SW 1271 (cell line): ENCODE measurements at regions not wholly inside any gene's neighbourhood (a gene's known extent, or its start where the extent isn't known, plus 50 kb on each side); places are given as distances from the start of the nearest gene placed in this dataset.
"Not testable (repeated sequence)": the region's sequence is repeated elsewhere in the genome, so short reads cannot be mapped to it uniquely, and the experiment has no call there.

Experiments
- DNase-seq, 2 experiments: peaks; one replicate each; lab custom pipeline; 2025; lab: John Stamatoyannopoulos, UW

DNA sequence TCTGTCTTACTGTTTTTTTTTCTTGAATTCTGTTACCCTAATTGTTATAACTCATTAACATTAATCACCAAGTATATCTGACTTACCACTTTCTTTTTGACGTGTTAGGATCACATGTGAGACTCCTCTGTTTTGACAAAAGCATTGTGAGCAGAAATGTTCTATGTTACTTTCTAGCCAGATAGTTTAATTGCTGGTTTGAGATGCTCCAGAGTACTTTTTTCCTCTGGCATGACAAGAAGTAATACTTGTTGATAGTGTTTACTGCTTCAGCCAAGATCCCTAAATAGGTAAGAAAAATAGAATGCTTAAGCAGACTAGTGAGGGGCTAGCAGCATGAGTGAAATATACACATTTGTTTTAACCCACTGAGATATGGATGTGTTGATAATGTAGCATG, 303.9 kb upstream of the PABPC4L start:
- no peak for DNase-seq

DNA sequence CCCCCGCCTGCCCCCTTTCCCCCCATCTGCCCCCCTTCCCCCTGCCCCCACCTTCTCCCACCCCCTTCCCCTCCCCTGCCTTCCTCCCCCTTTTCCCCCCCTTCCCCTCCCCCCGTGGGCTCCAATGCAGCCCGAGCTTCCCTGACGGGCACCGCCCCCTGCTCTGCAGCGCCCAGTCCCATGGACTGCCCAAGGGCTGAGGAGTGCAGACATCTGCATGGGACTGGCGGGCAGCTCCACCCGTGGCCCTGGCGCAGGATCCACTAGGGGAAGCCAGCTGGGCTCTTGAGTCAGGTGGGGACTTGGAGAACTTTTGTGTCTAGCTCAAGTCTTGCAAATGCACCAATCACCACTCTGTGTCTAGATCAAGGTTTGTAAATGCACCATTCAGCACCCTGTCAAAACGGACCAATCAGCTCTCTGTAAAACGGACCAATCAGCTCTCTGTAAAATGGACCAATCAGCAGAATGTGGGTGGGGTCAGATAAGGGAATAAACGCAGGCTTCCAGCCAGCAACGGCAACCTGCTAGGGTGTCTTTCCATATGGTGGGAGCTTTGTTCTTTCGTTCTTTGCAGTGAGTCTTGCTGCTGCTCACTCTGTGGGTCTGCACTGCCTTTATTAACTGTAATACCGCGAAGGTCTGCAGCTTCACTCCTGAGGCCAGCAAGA, 300.5 kb upstream of the PABPC4L start:
- no peak for DNase-seq

DNA sequence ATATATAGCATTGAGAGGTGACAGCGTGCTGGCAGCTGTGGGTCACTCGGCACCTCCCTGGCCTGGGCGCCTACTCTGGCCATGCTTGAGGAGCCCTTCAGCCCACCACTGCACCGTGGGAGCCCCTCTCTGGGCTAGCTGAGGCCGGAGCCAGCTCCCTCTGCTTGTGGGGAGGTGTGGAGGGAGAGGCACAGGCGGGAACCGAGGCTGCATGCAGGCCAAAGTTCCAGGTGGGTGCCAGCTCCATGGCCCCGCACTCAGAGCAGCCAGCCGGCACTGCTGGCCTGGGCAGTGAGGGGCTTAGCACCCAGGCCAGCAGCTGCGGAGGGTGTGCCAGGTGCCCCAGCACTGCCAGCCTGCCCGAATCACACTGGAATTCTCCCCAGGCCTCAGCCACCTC, 299.9 kb upstream of the PABPC4L start:
- DNase-seq, result not testable (repeated sequence)

GRCh38 chr4:134499074-134499473, 297.5 kb upstream of the PABPC4L start:
- DNase-seq, result no peak

- DNase-seq, result no peak
These were observed 289.3 kb upstream of the PABPC4L start for GRCh38 chr4:134490863-134491262.

GRCh38 chr4:134483514-134483913, 281.9 kb upstream of the PABPC4L start:
- not testable (repeated sequence) for DNase-seq

DNA sequence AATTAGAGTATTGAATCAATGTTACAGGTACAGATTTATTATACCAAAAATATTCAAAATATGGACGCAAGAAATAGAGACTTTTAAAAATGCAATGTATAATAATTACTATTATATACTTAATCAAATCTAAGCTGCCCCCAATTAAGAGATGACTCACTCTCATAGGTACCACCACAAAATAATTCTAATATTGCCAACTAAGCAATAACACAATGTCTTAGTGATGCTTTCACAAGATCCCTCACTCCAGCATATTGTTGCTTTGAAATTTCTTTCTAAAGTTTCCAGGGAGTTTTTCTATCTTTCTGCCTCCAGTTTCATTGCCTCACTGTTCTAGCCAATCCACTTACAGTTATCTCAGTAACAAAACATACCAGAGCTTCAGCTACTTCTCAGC, 270.0 kb upstream of the PABPC4L start:
- no peak for DNase-seq

DNA sequence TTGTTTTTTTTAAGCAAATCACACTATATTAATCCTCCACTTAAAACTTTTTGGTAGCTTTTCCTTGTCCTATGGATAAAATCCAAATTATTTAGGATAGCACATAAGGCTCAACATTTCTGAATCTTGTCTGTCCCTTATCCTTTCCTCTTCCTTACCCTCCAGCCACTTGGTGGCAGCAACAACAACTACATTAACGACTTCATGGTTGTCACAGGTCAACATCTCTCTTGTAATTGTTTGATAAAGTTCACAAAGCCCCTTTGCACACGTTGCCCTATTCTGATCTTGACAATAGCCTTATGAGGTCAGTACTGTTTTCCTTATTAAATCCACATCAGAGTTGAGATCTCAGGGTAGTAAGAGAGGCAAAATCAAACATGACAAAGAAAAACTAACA, 269.0 kb upstream of the PABPC4L start:
- DNase-seq, result peak in 1 of 2 experiments; percentile 1

- no peak for DNase-seq
These were observed 263.8 kb upstream of the PABPC4L start for GRCh38 chr4:134465417-134465816.

GRCh38 chr4:134463771-134464170, 262.2 kb upstream of the PABPC4L start:
- no peak for DNase-seq

DNA sequence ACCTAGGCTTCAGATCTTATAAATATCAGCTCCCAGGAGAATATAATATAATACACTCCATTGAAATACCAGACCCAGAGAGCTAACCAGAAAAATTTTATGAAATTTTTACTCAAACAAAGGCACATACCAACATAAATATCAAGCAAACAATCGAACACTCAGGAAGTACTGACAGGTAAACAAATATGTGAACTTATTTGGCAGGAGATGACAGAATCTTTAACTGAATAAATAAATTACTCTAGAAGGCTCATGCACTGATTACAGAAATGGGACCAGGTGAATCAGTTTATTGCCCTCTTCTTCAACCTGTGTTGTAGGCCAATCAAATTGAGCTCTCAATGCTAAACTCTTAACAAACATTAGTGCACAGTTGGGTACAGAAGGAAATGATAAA, 225.2 kb upstream of the PABPC4L start:
- DNase-seq, result no peak

GRCh38 chr4:134425756-134426155, 224.2 kb upstream of the PABPC4L start:
- no peak for DNase-seq

DNA sequence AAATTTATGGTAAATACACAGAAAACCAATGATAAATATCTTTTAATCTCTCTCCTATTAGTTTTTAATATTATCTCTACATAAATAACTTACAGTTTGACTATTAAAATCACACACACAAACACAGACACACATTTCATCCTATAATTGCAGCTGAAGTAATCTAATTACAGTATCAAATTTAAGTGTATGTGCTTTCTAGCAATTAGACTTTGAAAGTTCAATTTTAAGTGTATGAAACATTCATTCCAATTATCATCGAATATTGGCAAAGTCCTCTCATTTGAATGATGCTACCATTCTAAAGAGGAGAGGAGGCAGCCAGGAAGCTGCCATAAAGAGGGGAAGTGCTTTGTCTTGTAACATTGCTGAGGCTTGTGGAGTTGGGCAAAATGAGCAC, 221.2 kb upstream of the PABPC4L start:
- no peak for DNase-seq

GRCh38 chr4:134421734-134422133, 220.1 kb upstream of the PABPC4L start:
- no peak for DNase-seq

GRCh38 chr4:134408897-134409296, 207.3 kb upstream of the PABPC4L start:
- DNase-seq, result no peak

DNA sequence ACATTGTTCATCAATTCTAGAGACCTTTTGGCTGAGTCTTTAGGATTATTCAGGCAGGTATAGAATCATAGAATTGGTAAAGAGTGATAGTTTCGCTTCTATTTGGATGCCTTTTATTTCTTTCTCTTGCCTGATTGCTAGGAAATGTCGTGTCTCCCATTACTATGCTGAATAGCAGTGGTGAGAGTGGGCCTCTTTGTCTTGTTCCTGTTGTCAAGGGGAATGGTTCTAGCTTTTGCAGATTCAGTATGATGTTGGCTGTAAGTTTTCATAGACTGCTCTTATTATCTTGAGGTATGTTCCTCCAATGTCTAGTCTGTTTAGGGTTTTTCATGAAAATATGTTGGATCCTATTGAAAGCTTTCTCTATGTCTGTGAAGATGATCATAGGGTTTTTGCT, 200.2 kb upstream of the PABPC4L start:
- DNase-seq, result no peak

DNA sequence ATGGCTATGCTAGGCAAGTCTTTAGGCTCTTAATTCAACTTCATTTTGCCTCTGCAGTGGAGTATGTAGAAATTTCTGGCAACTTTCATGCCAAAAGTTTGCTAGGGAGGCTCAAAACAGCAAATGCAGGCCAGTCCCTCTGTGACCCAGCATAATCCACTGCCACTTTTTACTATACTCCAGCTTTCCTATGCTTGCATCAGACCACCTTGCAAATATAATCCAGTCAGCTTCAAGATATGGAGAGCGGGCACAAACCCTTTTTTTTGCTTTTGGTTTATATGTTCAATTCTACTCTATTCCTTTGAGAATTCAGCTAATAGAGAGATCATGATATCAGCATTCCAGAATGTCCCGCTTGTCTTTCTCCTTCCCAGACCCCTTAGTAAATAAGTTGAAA, 192.0 kb upstream of the PABPC4L start:
- DNase-seq, result no peak

GRCh38 chr4:134390319-134390718, 188.7 kb upstream of the PABPC4L start:
- DNase-seq, result no peak

DNA sequence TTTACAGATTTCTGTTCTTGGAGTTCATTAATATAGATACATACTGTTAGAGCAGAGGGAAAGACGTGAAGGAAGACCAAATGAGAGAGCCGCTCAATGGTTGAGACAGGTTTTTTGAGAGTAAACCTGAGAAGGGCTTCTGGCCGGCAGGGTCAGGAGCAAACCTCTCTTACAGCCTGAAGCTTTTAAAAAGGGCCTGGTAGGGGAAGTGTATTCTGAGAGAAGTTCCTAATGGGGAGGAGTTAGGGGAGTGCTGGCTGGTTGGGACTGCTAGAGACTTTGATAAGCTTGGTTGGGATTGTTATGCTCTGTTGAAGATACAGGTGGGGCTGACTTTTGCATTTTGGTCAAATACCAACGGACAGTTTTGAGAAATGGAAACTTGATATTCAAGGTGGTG, 186.8 kb upstream of the PABPC4L start:
- DNase-seq, result no peak

GRCh38 chr4:134382478-134383227, 181.1 kb upstream of the PABPC4L start:
- no peak for DNase-seq

- no peak for DNase-seq
These were observed 174.2 kb upstream of the PABPC4L start for GRCh38 chr4:134375775-134376174.

GRCh38 chr4:134365852-134366251, 164.3 kb upstream of the PABPC4L start:
- no peak for DNase-seq

- DNase-seq, result no peak
These were observed 163.3 kb upstream of the PABPC4L start for GRCh38 chr4:134364928-134365327.

- no peak for DNase-seq
These were observed 143.7 kb upstream of the PABPC4L start for GRCh38 chr4:134345244-134345643.
